ENCODE measurements at regions not wholly inside any gene's neighbourhood (a gene's known extent, or its start where the extent isn't known, plus 50 kb on each side); places are given as distances from the start of the nearest gene placed in this dataset.
A peak's percentile ranks its signal among the peaks of the same experiment; 100 is the strongest.

- DNase-seq (ENCODE audit: low read depth): peak; percentile 25
- TF ChIP-seq CTCF (IDR thresholded peaks at IDR 0.05; ENCODE audit: control insufficient read depth, extremely low read depth, insufficient read depth): no peak
- H3K4me3 ChIP-seq (ENCODE audit: low read depth, low read length): no peak overlapping the region
These were observed 267.7 kb downstream of the XXYLT1 start for GRCh38 chr3:195003006-195003892.

- no peak for TF ChIP-seq CTCF (IDR thresholded peaks at IDR 0.05; ENCODE audit: control insufficient read depth, extremely low read depth, insufficient read depth)
- no peak for DNase-seq (ENCODE audit: low read depth)
These were observed 267.1 kb downstream of the XXYLT1 start for GRCh38 chr3:195003893-195004289.

GRCh38 chr3:195004512-195005250 is 266.3 kb downstream of the XXYLT1 start:
- H3K4me3 ChIP-seq (ENCODE audit: low read depth, low read length): no peak overlapping the region
- TF ChIP-seq CTCF (IDR thresholded peaks at IDR 0.05; ENCODE audit: control insufficient read depth, extremely low read depth, insufficient read depth): no peak
- DNase-seq (ENCODE audit: low read depth): no peak

More at GRCh38 chr3:195003893-195004289, 267.1 kb downstream of the XXYLT1 start:
- no peak overlapping the region for H3K4me3 ChIP-seq (ENCODE audit: low read depth, low read length)

GRCh38 chr3:195005251-195005620 is 265.7 kb downstream of the XXYLT1 start:
- TF ChIP-seq CTCF (IDR thresholded peaks at IDR 0.05; ENCODE audit: control insufficient read depth, extremely low read depth, insufficient read depth): no peak
- H3K4me3 ChIP-seq (ENCODE audit: low read depth, low read length): no peak overlapping the region

GRCh38 chr3:195005759-195006510 is 265.0 kb downstream of the XXYLT1 start:
- DNase-seq (ENCODE audit: low read depth): no peak
- H3K4me3 ChIP-seq (ENCODE audit: low read depth, low read length): no peak overlapping the region
- no peak for TF ChIP-seq CTCF (IDR thresholded peaks at IDR 0.05; ENCODE audit: control insufficient read depth, extremely low read depth, insufficient read depth)

More at GRCh38 chr3:195005251-195005620, 265.7 kb downstream of the XXYLT1 start:
- DNase-seq (ENCODE audit: low read depth): no peak

- no peak for TF ChIP-seq CTCF (IDR thresholded peaks at IDR 0.05; ENCODE audit: control insufficient read depth, extremely low read depth, insufficient read depth)
- no peak overlapping the region for H3K4me3 ChIP-seq (ENCODE audit: low read depth, low read length)
- no peak for DNase-seq (ENCODE audit: low read depth)
These were observed 263.8 kb downstream of the XXYLT1 start for GRCh38 chr3:195007151-195007550.

All from LNCaP clone FGC (cell line).